ENCODE measurements at regions not wholly inside any gene's neighbourhood (a gene's known extent, or its start where the extent isn't known, plus 50 kb on each side); places are given as distances from the start of the nearest gene placed in this dataset.
A peak's percentile ranks its signal among the peaks of the same experiment; 100 is the strongest.

DNA sequence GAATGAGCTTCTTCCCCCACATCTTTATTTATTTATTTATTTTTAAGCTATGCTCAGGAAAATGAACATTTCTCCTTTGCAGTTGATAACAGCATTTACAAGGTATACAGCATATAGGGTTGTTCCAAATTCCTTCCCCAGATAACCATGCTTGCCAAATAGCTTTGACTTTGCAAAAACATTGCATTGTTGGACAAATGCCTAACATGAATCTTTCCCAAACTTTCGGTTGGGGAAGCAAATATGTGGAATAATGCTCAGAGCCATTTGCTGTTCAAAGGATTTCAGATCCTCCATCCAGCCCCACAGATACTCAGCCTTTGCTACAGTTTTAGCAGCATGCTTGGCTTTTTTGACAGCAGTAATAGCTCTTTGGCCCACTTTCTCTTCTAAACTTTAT lies 127.2 kb upstream of the AGA start:
- TF ChIP-seq CTCF (IDR thresholded peaks at IDR 0.05; ENCODE audit: low read depth, low read length), result no peak
- DNase-seq (ENCODE audit: extremely low read depth, low read depth), result no peak

- no peak for TF ChIP-seq CTCF (IDR thresholded peaks at IDR 0.05; ENCODE audit: low read depth, low read length)
- DNase-seq (ENCODE audit: extremely low read depth, low read depth), result peak; percentile 48
Measured at GRCh38 chr4:177573507-177573906, 131.3 kb upstream of the AGA start.

- no peak for TF ChIP-seq CTCF (IDR thresholded peaks at IDR 0.05; ENCODE audit: low read depth, low read length)
Measured at GRCh38 chr4:177574446-177574845, 132.2 kb upstream of the AGA start.

GRCh38 chr4:177579649-177580048 lies 137.4 kb upstream of the AGA start:
- TF ChIP-seq CTCF (IDR thresholded peaks at IDR 0.05; ENCODE audit: low read depth, low read length), result peak; percentile 24
- no peak for DNase-seq (ENCODE audit: extremely low read depth, low read depth)

More at GRCh38 chr4:177574446-177574845, 132.2 kb upstream of the AGA start:
- no peak for DNase-seq (ENCODE audit: extremely low read depth, low read depth)

- TF ChIP-seq CTCF (IDR thresholded peaks at IDR 0.05; ENCODE audit: low read depth, low read length), result no peak
- no peak for DNase-seq (ENCODE audit: extremely low read depth, low read depth)
Measured at GRCh38 chr4:177582992-177583391, 140.8 kb upstream of the AGA start.

DNA sequence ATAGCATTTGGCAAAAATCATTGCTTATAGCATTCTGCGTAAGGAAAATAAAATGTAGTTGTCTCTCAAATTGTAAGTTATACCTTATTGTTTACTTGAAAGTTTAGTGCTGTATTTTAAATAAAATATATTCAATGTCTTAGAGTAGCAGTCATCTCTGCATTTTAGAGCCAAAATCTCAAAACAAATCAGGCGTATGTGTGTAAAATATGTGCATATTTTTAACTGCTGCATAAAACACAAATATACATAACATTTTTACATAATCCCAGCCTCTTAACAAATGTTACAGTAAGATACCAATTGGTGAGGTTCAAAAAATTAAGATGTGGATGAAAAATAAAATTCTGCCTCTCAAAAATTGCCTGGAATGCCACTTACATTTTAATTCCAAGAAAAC lies 145.8 kb upstream of the AGA start:
- DNase-seq (ENCODE audit: extremely low read depth, low read depth), result no peak
- TF ChIP-seq CTCF (IDR thresholded peaks at IDR 0.05; ENCODE audit: low read depth, low read length), result no peak

DNA sequence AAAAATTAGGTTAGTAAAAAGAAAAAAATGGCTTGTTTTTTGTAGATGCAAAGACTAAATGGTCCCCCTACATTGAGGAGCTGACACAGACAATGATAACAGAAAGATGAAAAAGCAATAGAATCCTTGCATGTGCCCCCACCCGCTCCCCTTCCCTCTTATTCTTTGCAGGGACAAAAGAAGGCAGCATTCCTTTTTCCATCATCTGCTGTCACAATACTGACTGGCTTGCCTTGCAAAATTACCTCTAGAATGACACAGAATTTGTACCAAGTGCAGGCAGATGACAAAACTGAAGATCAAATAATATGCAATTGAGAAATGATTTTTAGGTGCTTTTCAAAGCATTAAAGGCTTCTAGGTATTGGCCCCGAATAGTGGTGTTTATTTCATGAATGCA lies 153.1 kb upstream of the AGA start:
- no peak for TF ChIP-seq CTCF (IDR thresholded peaks at IDR 0.05; ENCODE audit: low read depth, low read length)
- DNase-seq (ENCODE audit: extremely low read depth, low read depth), result no peak
